HG03045 (cell line): ENCODE measurements at regions not wholly inside any gene's neighbourhood (a gene's known extent, or its start where the extent isn't known, plus 50 kb on each side); places are given as distances from the start of the nearest gene placed in this dataset.
"Not testable (repeated sequence)": the region's sequence is repeated elsewhere in the genome, so short reads cannot be mapped to it uniquely, and the experiment has no call there.

Experiments
- ATAC-seq: cut with Tn5 transposase; IDR thresholded peaks from one replicate; pipeline ENCODE4 v1.9.1; 2021; ENCODE audit warnings: mild to moderate bottlenecking, moderate library complexity; ENCODE audit not compliant: unreplicated experiment

DNA sequence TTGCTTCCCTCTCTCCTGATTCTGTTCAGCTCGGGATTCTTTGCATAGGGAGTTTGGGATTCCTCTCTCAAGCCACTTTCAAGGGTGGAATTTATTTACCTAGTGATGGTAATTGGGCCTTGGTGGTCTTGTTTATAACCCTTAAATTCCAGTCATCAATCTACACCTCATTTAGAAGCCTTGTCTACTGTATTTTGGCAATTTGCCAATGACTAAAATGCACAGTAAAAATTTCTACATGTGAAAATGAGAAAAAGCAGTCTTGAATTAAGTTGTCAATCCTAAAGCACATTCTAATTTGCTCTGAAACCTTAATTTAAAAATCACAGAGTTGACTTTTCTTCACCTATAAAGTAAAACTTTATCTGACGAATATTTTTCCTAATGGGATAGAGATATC, 749.2 kb upstream of the CRIM1 start:
- ATAC-seq, result no peak

DNA sequence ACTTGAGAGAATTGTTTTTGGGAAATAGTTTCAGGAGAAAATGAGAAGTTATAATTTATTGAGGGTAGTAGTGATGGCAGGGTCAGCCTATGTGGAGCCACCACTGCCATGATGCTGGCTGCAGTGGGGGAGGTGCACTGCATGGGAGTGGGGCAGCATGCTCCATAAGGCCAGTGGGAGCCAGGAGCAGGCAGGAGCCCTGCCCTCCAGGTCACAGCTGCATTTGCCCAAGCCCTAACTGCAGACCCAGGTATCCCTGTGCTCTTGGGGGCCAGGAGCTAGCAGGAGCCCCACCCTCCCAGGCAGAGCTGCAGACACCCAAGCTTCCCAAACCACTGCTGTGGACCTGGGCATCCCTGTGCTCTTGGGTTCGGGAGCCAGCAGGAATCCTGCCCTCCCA, 757.3 kb upstream of the CRIM1 start:
- no peak for ATAC-seq

GRCh38 chr2:35591886-35592285, 763.7 kb upstream of the CRIM1 start:
- no peak for ATAC-seq

DNA sequence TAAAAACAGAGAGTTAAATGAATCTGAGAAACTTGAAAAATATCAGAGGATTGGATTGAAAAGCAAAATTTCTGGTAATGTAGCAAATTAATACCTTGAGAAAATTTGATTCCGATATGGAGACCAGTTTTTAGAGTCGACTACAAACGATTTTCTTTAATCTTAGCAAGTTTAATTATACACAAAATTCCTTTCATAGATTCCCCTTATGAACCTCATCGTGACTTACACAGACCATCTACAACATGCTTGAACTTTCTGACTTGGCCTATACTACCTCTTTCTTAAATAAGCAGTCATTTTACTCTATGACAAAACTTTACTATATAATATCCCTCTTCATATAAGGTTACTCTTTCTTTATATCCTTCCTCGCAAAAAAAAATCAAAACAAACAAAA, 769.6 kb upstream of the CRIM1 start:
- ATAC-seq, result no peak

- no peak for ATAC-seq
These were observed 772.9 kb upstream of the CRIM1 start for GRCh38 chr2:35582637-35583036.

GRCh38 chr2:35580956-35581355, 774.6 kb upstream of the CRIM1 start:
- no peak for ATAC-seq

GRCh38 chr2:35568574-35568973, 787.0 kb upstream of the CRIM1 start:
- ATAC-seq, result not testable (repeated sequence)

GRCh38 chr2:35562488-35562887, 793.1 kb upstream of the CRIM1 start:
- no peak for ATAC-seq

DNA sequence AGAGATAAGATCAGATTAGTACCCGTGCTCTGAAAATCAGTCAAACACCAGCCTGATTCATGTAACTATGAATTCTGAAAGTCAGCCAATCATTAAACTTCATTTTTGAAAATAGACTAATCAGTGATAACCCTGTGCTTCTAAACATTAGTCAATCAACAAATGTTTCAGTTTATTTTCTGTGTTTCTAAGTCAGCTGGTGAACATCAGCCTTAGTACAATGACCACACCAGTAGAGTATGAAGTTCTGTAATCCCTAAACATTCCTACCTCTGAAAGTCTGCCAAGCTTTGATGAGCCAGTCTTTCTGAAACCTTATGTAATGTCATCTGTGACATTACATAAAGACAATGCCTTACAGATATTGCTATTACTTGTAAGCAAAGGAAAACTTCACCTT, 807.4 kb upstream of the CRIM1 start:
- no peak for ATAC-seq

- ATAC-seq, result no peak
These were observed 810.3 kb upstream of the CRIM1 start for GRCh38 chr2:35545301-35545700.

DNA sequence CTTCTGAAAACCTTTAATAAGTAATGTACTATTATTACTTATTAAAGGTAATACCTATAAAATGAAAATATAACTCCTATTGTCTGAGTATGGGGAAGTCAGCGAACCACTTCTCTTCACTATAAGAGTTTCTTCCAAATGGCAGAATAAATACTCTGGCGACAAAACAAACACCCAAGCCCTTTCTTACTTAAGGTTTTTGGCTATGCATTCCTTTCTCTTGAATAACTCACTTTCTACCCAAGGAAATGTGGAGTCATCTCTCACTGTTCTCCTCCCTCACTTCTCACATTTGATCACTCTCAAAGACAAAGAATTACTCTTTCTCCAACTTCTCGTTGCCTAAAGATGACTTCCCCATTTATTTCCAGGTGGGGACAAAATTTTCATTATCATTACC, 816.8 kb upstream of the CRIM1 start:
- no peak for ATAC-seq

DNA sequence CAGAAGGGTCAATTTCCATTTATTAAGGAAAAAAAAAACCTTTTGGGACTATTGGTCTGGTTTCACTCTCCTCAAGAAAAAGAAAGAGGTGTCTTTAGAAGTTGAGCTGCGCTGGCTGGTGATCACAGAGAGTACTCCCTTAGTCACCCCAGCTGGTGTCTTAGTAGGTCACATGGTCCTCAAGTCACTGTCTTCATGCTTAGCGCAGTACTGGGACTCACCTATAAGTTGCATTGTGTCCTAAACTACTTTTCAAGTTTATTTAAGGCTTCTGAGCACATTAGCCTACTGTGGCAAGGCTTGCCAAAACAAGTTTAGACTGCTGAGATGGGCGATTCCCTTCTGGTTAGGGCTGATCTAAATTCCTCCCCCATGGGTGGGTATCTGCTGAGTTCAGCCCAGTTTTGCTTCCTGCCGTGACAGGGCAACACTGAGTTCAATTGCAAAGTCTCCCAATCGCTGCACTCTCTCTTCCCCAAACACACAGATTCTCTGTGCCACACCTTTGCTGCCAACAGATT, 824.9 kb upstream of the CRIM1 start:
- no peak for ATAC-seq

DNA sequence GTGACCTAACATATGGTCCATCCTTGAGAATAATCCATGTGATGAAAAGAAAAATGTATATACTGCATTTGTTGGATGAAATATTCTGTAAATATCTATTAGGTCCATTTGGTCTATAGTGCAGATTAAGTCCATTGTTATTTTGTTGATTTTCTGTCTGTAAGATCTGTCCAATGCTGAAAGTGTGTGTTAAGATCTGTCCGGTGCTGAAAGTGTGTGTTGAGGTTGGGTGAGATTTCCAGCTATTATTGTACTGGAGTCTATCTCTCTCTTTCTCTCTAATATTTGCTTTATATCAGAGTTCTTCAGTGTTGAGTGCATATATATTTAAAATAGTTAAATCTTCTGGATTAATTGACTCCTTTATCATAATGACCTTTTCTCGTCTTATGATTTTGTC, 828.8 kb upstream of the CRIM1 start:
- no peak for ATAC-seq

GRCh38 chr2:35522450-35522849, 833.1 kb upstream of the CRIM1 start:
- no peak for ATAC-seq

GRCh38 chr2:35510636-35511035, 844.9 kb upstream of the CRIM1 start:
- no peak for ATAC-seq

GRCh38 chr2:35508601-35509000, 847.0 kb upstream of the CRIM1 start:
- no peak for ATAC-seq

- no peak for ATAC-seq
These were observed 851.2 kb upstream of the CRIM1 start for GRCh38 chr2:35504419-35504818.

- no peak for ATAC-seq
These were observed 851.8 kb upstream of the CRIM1 start for GRCh38 chr2:35503738-35504199.

DNA sequence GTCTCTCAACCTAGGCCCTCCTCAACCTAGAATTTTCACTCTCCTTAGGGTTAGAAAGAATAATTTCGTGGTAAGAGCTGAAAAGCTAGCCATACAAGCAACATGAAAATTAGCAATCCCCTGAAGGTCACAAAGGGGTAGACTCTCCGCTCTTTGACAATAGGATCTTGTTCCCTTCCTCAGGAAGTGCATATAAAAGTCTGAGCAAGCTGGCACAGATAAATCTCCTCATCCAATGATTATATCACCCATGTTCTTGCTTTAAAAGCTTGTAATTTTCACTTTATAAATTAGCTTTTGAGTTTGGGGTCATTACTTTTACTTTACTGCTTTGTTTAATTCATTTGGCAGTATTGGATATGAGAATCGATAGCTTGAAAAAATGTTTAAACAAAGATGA, 852.3 kb upstream of the CRIM1 start:
- ATAC-seq, result no peak

DNA sequence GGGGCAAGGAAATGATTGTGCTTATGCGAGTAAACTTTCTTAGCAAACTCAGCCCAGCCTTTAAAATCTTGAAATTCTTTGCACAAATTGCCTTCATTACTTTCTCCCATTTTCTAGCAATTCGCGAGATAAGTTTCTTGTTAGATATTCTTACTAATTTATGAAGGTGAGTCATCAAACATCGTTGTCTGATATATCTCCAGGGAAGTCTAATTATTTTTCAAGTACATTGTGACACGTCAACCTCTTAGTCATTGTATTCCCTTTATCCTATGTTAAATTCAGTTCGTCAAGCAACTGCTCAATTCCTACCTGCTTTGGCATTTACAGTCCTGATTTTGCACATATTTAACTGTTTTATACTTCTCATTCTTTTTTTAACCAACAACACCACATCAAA, 854.5 kb upstream of the CRIM1 start:
- ATAC-seq, result no peak

DNA sequence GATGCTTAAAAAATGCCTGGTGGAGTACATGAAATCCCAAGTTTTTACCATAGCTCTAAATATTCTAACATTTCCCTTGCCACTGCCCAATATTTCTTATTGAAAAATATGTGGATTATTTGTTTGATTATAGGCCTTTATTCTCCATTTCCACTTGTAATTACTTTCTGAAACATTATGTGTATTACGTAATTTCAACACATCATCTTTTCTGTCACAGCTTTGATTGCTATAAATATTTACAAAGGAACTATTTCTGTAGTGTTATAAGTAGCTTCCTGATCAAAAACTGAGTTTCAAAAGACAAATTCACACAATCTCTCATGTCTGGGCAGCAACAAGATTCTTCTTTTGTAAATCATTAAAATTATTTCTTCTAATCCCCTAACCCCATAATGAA, 859.6 kb upstream of the CRIM1 start:
- ATAC-seq, result no peak

DNA sequence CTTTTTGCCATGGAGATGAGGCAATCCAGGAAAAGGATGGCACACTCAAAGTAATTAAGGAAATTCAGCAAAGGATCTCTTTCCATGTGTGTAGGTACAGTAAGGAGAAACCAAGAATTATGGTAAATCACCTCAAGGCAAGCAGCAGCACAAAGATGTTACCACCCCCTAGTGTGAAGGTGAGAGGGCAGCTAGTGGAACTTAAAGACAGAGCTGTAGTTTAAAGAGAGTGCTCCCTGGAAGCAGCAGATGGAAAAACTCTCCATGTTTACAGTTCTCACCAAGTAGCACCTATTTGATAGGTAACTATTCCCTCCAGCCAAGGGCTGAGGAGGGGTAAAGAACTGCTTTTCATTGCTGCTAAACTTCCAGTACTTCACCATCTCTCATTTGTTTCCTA, 860.4 kb upstream of the CRIM1 start:
- ATAC-seq, result no peak

- not testable (repeated sequence) for ATAC-seq
These were observed 877.5 kb upstream of the CRIM1 start for GRCh38 chr2:35478121-35478520.

GRCh38 chr2:35468245-35468644, 887.3 kb upstream of the CRIM1 start:
- ATAC-seq, result no peak
